Caco-2 (cell line): ENCODE measurements at regions not wholly inside any gene's neighbourhood (a gene's known extent, or its start where the extent isn't known, plus 50 kb on each side); places are given as distances from the start of the nearest gene placed in this dataset.

Experiments
- BruUV-seq: library from RNA; stranded (reverse); fragments of 400-500 nt; replicated peaks from 2 replicates; lab custom pipeline; 2021; lab: Mats Ljungman, UMichigan
- CTCF ChIA-PET: fragments of 300-600 bp; sonication (Branson Sonifier 250); formaldehyde crosslinking; loops from one replicate; lab custom pipeline; 2022; ENCODE audit warnings: antibody characterized with exemption; lab: Charles Lee
- POLR2A ChIA-PET: fragments of 300-600 bp; sonication (Branson Sonifier 250); formaldehyde crosslinking; loops from one replicate; lab custom pipeline; 2022; ENCODE audit warnings: antibody characterized with exemption; lab: Charles Lee
- DNase-seq, 2 experiments: peaks; one replicate each; pipeline versions ENCODE4 v3.0.0 to v3.0.0-alpha.2; 2020 to 2022
- H3K27me3 ChIP-seq: replicated peaks from 2 replicates; pipeline ENCODE4 v1.6.0; 2011; ENCODE audit warnings: low read length; ENCODE audit not compliant: control insufficient read depth, insufficient read depth
- H3K36me3 ChIP-seq: 2 replicates; pipeline ENCODE4 v1.5.1; 2011; ENCODE audit warnings: low read length; ENCODE audit not compliant: control insufficient read depth, insufficient read depth
- H3K4me1 ChIP-seq: fragments of 250-450 bp; sonication (Bioruptor Pico); 2 replicates; pipeline ENCODE4 v1.5.1; 2020; ENCODE audit warnings: mild to moderate bottlenecking
- H3K4me3 ChIP-seq: 2 replicates; pipeline ENCODE4 v1.5.1; 2011; ENCODE audit warnings: low read depth, mild to moderate bottlenecking, control low read depth, low read length
- H3K9me3 ChIP-seq: fragments of 250-450 bp; sonication (Bioruptor Pico); 2 replicates; pipeline ENCODE4 v1.5.1; 2020; ENCODE audit warnings: mild to moderate bottlenecking, moderate library complexity
- H3K27ac Mint-ChIP-seq: one replicate; pipeline ENCODE4 v1.8.0; 2022; ENCODE audit warnings: mixed read lengths; ENCODE audit not compliant: unreplicated experiment
- H3K27me3 Mint-ChIP-seq: one replicate; pipeline ENCODE4 v1.8.0; 2022; ENCODE audit warnings: mixed read lengths; ENCODE audit not compliant: insufficient read depth, unreplicated experiment
- H3K36me3 Mint-ChIP-seq: one replicate; pipeline ENCODE4 v1.8.0; 2022; ENCODE audit warnings: mild to moderate bottlenecking, mixed read lengths; ENCODE audit not compliant: insufficient read depth, unreplicated experiment
- H3K4me1 Mint-ChIP-seq: one replicate; pipeline ENCODE4 v1.8.0; 2022; ENCODE audit warnings: low read depth, mixed read lengths; ENCODE audit not compliant: unreplicated experiment
- H3K4me3 Mint-ChIP-seq: one replicate; pipeline ENCODE4 v1.8.0; 2022; ENCODE audit warnings: mild to moderate bottlenecking, moderate library complexity, mixed read lengths; ENCODE audit not compliant: unreplicated experiment
- H3K9me3 Mint-ChIP-seq: one replicate; pipeline ENCODE4 v1.8.0; 2022; ENCODE audit warnings: mixed read lengths; ENCODE audit not compliant: unreplicated experiment
- intact Hi-C: fragments of 100-400 bp; cut with micrococcal nuclease; formaldehyde crosslinking; loops from one replicate; pipeline ENCODE4 v1.10.0; 2022; ENCODE audit not compliant: unreplicated experiment
- TF ChIP-seq, protein P1 (sequence below), 2 experiments: fragments of 200-600 bp in 1 of 2; IDR thresholded peaks; 1 replicate in 1 of 2; 2 replicates in 1 of 2; pipeline versions ENCODE4 v1.5.1 to v1.8.0; 2011 to 2022; ENCODE audit warnings: antibody characterized with exemption in 1 of 2, control low read depth in 1 of 2, inconsistent platforms in 1 of 2, low read depth in 1 of 2, low read length in 1 of 2, mild to moderate bottlenecking in 1 of 2, moderate library complexity in 1 of 2; ENCODE audit not compliant: insufficient read depth in 1 of 2, severe bottlenecking in 1 of 2, unreplicated experiment in 1 of 2

DNA sequence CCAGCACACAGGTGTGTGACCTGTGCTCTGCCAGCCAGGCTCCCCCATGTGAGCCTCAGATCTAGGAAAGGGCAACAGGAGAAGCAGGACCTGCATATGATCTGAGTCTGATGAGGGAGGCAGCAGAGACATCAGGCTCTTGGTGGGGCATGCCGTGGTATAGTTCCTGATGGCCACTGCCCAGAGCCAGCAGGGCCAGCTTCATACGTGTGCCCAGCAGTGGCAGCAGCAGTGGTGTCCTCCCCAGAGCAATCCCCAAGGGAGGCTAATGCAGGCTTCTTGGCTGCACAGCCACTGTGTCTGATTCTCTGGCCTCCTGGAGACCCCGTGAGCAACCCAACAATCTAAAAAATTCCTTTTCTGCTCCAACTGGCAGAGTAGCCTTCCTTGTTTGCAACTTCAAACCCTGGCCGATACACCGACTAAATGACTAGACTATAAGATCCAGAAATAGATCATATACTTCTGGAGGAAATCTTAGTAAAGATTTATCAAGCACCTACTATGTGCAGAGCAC lies 230.6 kb upstream of the ZMIZ1 start:
- H3K9me3 ChIP-seq: peaks cover 3% of the 10 kb centered on the region; the same call in 1 of the 2 replicates
- no peak overlapping the region for H3K4me3 Mint-ChIP-seq
- TF ChIP-seq, protein P1, sequence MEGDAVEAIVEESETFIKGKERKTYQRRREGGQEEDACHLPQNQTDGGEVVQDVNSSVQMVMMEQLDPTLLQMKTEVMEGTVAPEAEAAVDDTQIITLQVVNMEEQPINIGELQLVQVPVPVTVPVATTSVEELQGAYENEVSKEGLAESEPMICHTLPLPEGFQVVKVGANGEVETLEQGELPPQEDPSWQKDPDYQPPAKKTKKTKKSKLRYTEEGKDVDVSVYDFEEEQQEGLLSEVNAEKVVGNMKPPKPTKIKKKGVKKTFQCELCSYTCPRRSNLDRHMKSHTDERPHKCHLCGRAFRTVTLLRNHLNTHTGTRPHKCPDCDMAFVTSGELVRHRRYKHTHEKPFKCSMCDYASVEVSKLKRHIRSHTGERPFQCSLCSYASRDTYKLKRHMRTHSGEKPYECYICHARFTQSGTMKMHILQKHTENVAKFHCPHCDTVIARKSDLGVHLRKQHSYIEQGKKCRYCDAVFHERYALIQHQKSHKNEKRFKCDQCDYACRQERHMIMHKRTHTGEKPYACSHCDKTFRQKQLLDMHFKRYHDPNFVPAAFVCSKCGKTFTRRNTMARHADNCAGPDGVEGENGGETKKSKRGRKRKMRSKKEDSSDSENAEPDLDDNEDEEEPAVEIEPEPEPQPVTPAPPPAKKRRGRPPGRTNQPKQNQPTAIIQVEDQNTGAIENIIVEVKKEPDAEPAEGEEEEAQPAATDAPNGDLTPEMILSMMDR (IDR thresholded peaks at IDR 0.05; ENCODE audit: insufficient read depth in 1 of 2, low read depth in 1 of 2, low read length in 1 of 2, severe bottlenecking in 1 of 2, unreplicated experiment in 1 of 2): no peak
- no peaks in the 10 kb centered on the region for H3K4me1 Mint-ChIP-seq
- ChIA-PET CTCF (no interaction called here), POLR2A (no interaction called here)
- no peaks in the 10 kb centered on the region for H3K27me3 ChIP-seq
- BruUV-seq: no TSS peak
- intact Hi-C loops: no loop called here
- H3K27ac Mint-ChIP-seq: no peak overlapping the region
- H3K36me3 Mint-ChIP-seq: no peaks in the 10 kb centered on the region
- no peaks in the 10 kb centered on the region for H3K4me1 ChIP-seq
- no peaks in the 10 kb centered on the region for H3K36me3 ChIP-seq
- DNase-seq: no peak
- H3K27me3 Mint-ChIP-seq: peaks cover 25% of the 10 kb centered on the region
- H3K4me3 ChIP-seq: no peak overlapping the region
- peaks cover 23% of the 10 kb centered on the region for H3K9me3 Mint-ChIP-seq

DNA sequence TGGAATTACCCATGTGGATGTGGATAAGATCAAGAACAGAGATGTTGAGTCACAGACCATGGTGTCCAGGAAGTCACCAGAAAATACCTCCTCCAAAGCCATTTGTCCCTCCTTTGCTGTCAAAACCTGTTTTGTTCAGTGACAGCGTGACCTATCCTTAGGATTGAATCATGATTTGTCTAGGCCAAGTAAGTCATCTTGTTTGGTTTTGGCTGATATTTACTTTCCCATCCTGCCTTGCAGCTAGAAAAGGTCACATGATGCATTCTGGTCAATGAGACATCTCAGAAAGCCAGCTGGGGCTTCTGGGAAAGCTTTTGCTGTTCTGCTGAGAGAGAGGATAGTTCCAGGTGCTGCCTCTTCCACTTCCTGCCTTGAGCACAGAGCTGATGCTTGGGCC lies 225.3 kb upstream of the ZMIZ1 start:
- H3K4me1 Mint-ChIP-seq: no peaks in the 10 kb centered on the region
- H3K4me3 ChIP-seq: no peak overlapping the region
- peaks cover 31% of the 10 kb centered on the region for H3K9me3 Mint-ChIP-seq
- no peaks in the 10 kb centered on the region for H3K36me3 Mint-ChIP-seq
- no peaks in the 10 kb centered on the region for H3K27me3 ChIP-seq
- no peaks in the 10 kb centered on the region for H3K36me3 ChIP-seq
- no peak overlapping the region for H3K4me3 Mint-ChIP-seq
- no peak for DNase-seq
- TF ChIP-seq, protein P1 (IDR thresholded peaks at IDR 0.05; ENCODE audit: insufficient read depth in 1 of 2, low read depth in 1 of 2, low read length in 1 of 2, severe bottlenecking in 1 of 2, unreplicated experiment in 1 of 2): no peak
- no peaks in the 10 kb centered on the region for H3K9me3 ChIP-seq
- CTCF ChIA-PET: no interaction called here
- H3K27me3 Mint-ChIP-seq: peaks cover 17% of the 10 kb centered on the region
- POLR2A ChIA-PET: no interaction called here
- intact Hi-C loops: no loop called here
- no peak overlapping the region for H3K27ac Mint-ChIP-seq
- no peaks in the 10 kb centered on the region for H3K4me1 ChIP-seq
- BruUV-seq: no TSS peak

DNA sequence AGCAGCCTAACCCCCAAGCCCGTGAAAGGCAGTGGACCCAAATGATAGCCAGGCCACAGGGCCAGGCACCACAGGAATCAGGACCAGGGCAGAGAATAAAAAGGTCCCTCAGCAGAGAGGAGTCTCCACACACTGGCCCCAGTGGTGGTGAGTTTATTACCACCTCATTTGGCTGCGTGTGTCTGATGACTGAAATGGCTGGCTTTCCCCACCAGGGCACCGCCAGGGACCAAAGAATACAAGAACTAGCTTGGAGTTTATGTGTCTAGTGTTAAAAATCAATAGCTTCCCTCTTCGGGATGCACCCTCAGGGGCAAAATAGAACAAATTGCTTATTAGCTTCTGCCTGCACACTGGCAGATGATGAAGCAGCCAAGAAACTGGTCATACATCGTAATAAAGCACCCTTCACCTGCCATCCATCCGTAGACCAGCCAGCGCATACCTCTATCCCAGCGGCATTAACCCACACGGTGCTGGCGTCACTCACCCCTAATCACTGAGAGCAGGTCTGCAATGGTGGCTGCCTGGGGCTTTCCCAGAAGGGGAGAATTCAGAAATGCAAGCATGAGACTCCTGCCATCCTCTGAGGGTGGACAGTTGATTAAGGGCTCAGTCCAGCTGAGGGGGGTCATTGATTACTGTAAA lies 223.7 kb upstream of the ZMIZ1 start:
- Histone ChIP-seq H3K4me3 (no peak overlapping the region), H3K9me3 (no peaks in the 10 kb centered on the region), H3K4me1 (no peaks in the 10 kb centered on the region), H3K27me3 (no peaks in the 10 kb centered on the region), H3K36me3 (no peaks in the 10 kb centered on the region)
- H3K9me3 Mint-ChIP-seq: peaks cover 31% of the 10 kb centered on the region
- peaks cover 13% of the 10 kb centered on the region for H3K27me3 Mint-ChIP-seq
- no peak for DNase-seq
- H3K27ac Mint-ChIP-seq: no peak overlapping the region
- no peak overlapping the region for H3K4me3 Mint-ChIP-seq
- TF ChIP-seq, protein P1 (IDR thresholded peaks at IDR 0.05; ENCODE audit: insufficient read depth in 1 of 2, low read depth in 1 of 2, low read length in 1 of 2, severe bottlenecking in 1 of 2, unreplicated experiment in 1 of 2): no peak
- intact Hi-C loops: no loop called here
- H3K36me3 Mint-ChIP-seq: no peaks in the 10 kb centered on the region
- no TSS peak for BruUV-seq
- ChIA-PET CTCF (no interaction called here), POLR2A (no interaction called here)
- H3K4me1 Mint-ChIP-seq: no peaks in the 10 kb centered on the region
